ENCODE measurements at regions not wholly inside any gene's neighbourhood (a gene's known extent, or its start where the extent isn't known, plus 50 kb on each side); places are given as distances from the start of the nearest gene placed in this dataset.
A peak's percentile ranks its signal among the peaks of the same experiment; 100 is the strongest.

- intact Hi-C loops (cut with DNase I, micrococcal nuclease): no loop called here
- ChIA-PET POLR2A (no interaction called here), CTCF (interaction anchor here (1.4 kb wide), 1 partner anchor 16 kb away, joined by 3 read pairs; no protein-coding TSS in a partner anchor)
- no peaks in the 10 kb centered on the region for H3K36me3 ChIP-seq (ENCODE audit: insufficient read depth, low read length)
- no peaks in the 10 kb centered on the region for H3K9me3 ChIP-seq (ENCODE audit: control insufficient read depth in 1 of 2, insufficient read depth in 1 of 2, low read length in 2 of 2)
- Mint-ChIP-seq H3K27me3 (peaks cover 28% of the 10 kb centered on the region), H3K4me3 (no peak overlapping the region), H3K36me3 (ENCODE audit: low read depth) (no peaks in the 10 kb centered on the region), H3K9me3 (no peaks in the 10 kb centered on the region), H3K27ac (no peak overlapping the region), H3K4me1 (ENCODE audit: low read depth) (no peaks in the 10 kb centered on the region)
- DNase-seq (peak; percentile 8 to 55 (median 20)), ATAC-seq (ENCODE audit: poor library complexity) (no peak)
- H3K27me3 ChIP-seq (ENCODE audit: control insufficient read depth in 1 of 2, insufficient read depth in 2 of 2, low read length in 2 of 2): peaks cover 15 to 19% of the 10 kb centered on the region in 2 experiments
- no peak overlapping the region for H3K4me3 ChIP-seq (ENCODE audit: low read length)
- TF ChIP-seq CTCF (IDR thresholded peaks at IDR 0.05): peak; percentile 28
- H3K27ac ChIP-seq (ENCODE audit: low read depth in 1 of 2, low read length in 2 of 2): no peak overlapping the region
- no peaks in the 10 kb centered on the region for H3K4me1 ChIP-seq (ENCODE audit: insufficient read depth, low read length)
Measured at GRCh38 chr22:22060200-22061084, 77.9 kb upstream of the TOP3B start.

- Mint-ChIP-seq H3K27ac (no peak overlapping the region), H3K4me3 (no peak overlapping the region), H3K36me3 (ENCODE audit: low read depth) (no peaks in the 10 kb centered on the region), H3K4me1 (ENCODE audit: low read depth) (no peaks in the 10 kb centered on the region), H3K9me3 (no peaks in the 10 kb centered on the region), H3K27me3 (peaks cover 36% of the 10 kb centered on the region)
- ChIA-PET POLR2A (no interaction called here), CTCF (no interaction called here)
- peaks cover 15 to 19% of the 10 kb centered on the region in 2 experiments for H3K27me3 ChIP-seq (ENCODE audit: control insufficient read depth in 1 of 2, insufficient read depth in 2 of 2, low read length in 2 of 2)
- TF ChIP-seq CTCF (IDR thresholded peaks at IDR 0.05): no peak
- H3K4me3 ChIP-seq (ENCODE audit: low read length): no peak overlapping the region
- DNase-seq: no peak
- H3K4me1 ChIP-seq (ENCODE audit: insufficient read depth, low read length): no peaks in the 10 kb centered on the region
- ATAC-seq (ENCODE audit: poor library complexity): no peak
- no peaks in the 10 kb centered on the region for H3K9me3 ChIP-seq (ENCODE audit: control insufficient read depth in 1 of 2, insufficient read depth in 1 of 2, low read length in 2 of 2)
- no peaks in the 10 kb centered on the region for H3K36me3 ChIP-seq (ENCODE audit: insufficient read depth, low read length)
- H3K27ac ChIP-seq (ENCODE audit: low read depth in 1 of 2, low read length in 2 of 2): no peak overlapping the region
- intact Hi-C loops (cut with DNase I, micrococcal nuclease): no loop called here
Measured at GRCh38 chr22:22059291-22060002, 76.9 kb upstream of the TOP3B start.

- no peaks in the 10 kb centered on the region for H3K9me3 ChIP-seq (ENCODE audit: control insufficient read depth in 1 of 2, insufficient read depth in 1 of 2, low read length in 2 of 2)
- intact Hi-C loops (cut with DNase I, micrococcal nuclease): no loop called here
- Mint-ChIP-seq H3K27me3 (peaks cover 43% of the 10 kb centered on the region), H3K27ac (no peak overlapping the region), H3K9me3 (no peaks in the 10 kb centered on the region), H3K4me3 (no peak overlapping the region), H3K36me3 (ENCODE audit: low read depth) (no peaks in the 10 kb centered on the region), H3K4me1 (ENCODE audit: low read depth) (no peaks in the 10 kb centered on the region)
- H3K27me3 ChIP-seq (ENCODE audit: control insufficient read depth in 1 of 2, insufficient read depth in 2 of 2, low read length in 2 of 2): peaks cover 15 to 19% of the 10 kb centered on the region in 2 experiments
- ChIA-PET POLR2A (no interaction called here), CTCF (no interaction called here)
- TF ChIP-seq CTCF (IDR thresholded peaks at IDR 0.05): no peak
- no peaks in the 10 kb centered on the region for H3K36me3 ChIP-seq (ENCODE audit: insufficient read depth, low read length)
- no peak overlapping the region for H3K27ac ChIP-seq (ENCODE audit: low read depth in 1 of 2, low read length in 2 of 2)
- no peak for DNase-seq
- no peak overlapping the region for H3K4me3 ChIP-seq (ENCODE audit: low read length)
- no peak for ATAC-seq (ENCODE audit: poor library complexity)
- H3K4me1 ChIP-seq (ENCODE audit: insufficient read depth, low read length): no peaks in the 10 kb centered on the region
Measured at GRCh38 chr22:22058633-22059290, 76.2 kb upstream of the TOP3B start.

Measured in CD4-positive, alpha-beta T cell (primary cell).